HepG2 (cell line): ENCODE measurements at regions not wholly inside any gene's neighbourhood (a gene's known extent, or its start where the extent isn't known, plus 50 kb on each side); places are given as distances from the start of the nearest gene placed in this dataset.

Experiments
- DR1 ChIP-seq: sonication (generic); formaldehyde crosslinking; IDR thresholded peaks from 2 replicates; pipeline ENCODE4 v1.8.0; 2021; ENCODE audit warnings: mild to moderate bottlenecking, missing genetic modification reagents, inconsistent platforms
- ELF3 ChIP-seq: IDR thresholded peaks from 2 replicates; pipeline ENCODE4 v1.6.1; 2016; ENCODE audit warnings: missing genetic modification reagents, missing compliant biosample characterization
- GTF3A ChIP-seq: sonication (generic); formaldehyde crosslinking; conservative IDR thresholded peaks from 2 replicates; pipeline ENCODE4 v1.4.0; 2020; ENCODE audit warnings: mild to moderate bottlenecking, missing genetic modification reagents
- HNF4G ChIP-seq, 2 experiments: sonication (generic) in 1 of 2; formaldehyde crosslinking in 1 of 2; IDR thresholded peaks; 2 replicates each; pipeline versions ENCODE4 v1.4.0 to v1.6.1; 2011 to 2020; ENCODE audit warnings: borderline replicate concordance in 2 of 2, low read depth in 2 of 2, mild to moderate bottlenecking in 2 of 2, low read length in 1 of 2, missing genetic modification reagents in 1 of 2, moderate library complexity in 1 of 2
- MTERF4 ChIP-seq: sonication (generic); formaldehyde crosslinking; IDR thresholded peaks from 2 replicates; pipeline ENCODE4 v1.8.0; 2023; ENCODE audit warnings: mild to moderate bottlenecking, missing genetic modification reagents
- RBM39 ChIP-seq: fragments of 200-400 bp; formaldehyde crosslinking; IDR thresholded peaks from one replicate; pipeline ENCODE4 v1.6.1; 2018; ENCODE audit warnings: antibody characterized with exemption, mild to moderate bottlenecking, low read depth, low read length; ENCODE audit not compliant: poor library complexity, severe bottlenecking
- SMAD1 ChIP-seq: sonication (generic); formaldehyde crosslinking; IDR thresholded peaks from 2 replicates; pipeline ENCODE4 v1.4.0; 2020; ENCODE audit warnings: missing genetic modification reagents, low read depth, mild to moderate bottlenecking, borderline replicate concordance
- THAP11 ChIP-seq: IDR thresholded peaks from 2 replicates; pipeline ENCODE4 v1.6.1; 2016; ENCODE audit warnings: missing biosample characterization, missing genetic modification reagents
- UBTF ChIP-seq: sonication (generic); formaldehyde crosslinking; IDR thresholded peaks from 2 replicates; pipeline ENCODE4 v1.4.0; 2020; ENCODE audit warnings: mild to moderate bottlenecking, missing genetic modification reagents
- ZNF878 ChIP-seq: sonication (generic); formaldehyde crosslinking; IDR thresholded peaks from 2 replicates; pipeline ENCODE4 v1.8.1; 2023; ENCODE audit warnings: mild to moderate bottlenecking, missing genetic modification reagents, moderate library complexity
- TF ChIP-seq, protein P1 (sequence below): sonication (generic); formaldehyde crosslinking; IDR thresholded peaks from 2 replicates; pipeline ENCODE4 v1.5.1; 2020; ENCODE audit warnings: mild to moderate bottlenecking, missing genetic modification reagents, borderline replicate concordance
- TF ChIP-seq, protein P2 (sequence below): sonication (generic); formaldehyde crosslinking; IDR thresholded peaks from 2 replicates; pipeline ENCODE4 v1.4.0; 2020; ENCODE audit warnings: missing genetic modification reagents, mild to moderate bottlenecking, borderline replicate concordance

DNA sequence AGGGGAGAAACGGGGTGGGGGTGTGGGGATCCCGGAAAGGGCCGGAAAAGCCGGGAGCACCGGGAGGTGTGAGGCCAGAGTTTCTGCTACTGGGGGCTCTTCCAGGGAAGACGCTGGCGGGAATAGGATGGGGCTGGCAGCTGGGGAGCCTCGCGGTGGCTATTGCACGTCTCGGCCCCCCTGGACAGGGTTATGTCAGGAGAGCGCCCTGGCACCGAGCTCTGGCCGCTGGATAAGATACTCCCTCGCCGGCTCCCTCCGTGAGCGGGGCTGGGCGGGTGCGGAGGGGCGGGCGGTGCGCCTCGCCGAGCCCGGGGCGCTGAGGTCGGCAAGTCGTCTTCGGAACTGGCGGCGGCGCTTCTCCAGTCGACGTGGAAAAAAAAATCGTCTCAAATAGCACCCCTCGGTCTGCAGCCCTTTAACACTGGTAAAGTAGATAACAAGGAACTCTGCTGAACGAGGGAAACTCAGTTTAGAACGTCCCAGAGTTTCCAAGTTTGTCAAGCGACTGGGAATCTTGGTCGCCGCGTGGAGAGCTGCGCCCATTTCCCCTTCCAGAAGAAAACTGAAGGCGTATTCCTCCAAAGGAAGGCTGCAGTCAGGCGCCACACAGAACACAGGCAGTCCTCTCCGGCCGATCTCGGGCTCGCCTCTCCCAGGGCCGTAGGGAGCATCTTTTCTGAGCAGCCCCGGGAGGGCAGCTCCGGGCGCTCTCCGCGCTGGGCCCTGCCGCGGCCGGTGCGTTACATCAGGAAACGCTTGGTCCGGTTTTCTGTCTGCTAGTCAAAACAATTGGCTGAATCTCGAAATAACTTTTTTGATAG lies 115.1 kb downstream of the KCNRG start (continued):
- no peak for TF ChIP-seq HNF4G (IDR thresholded peaks at IDR 0.05; ENCODE audit: borderline replicate concordance, low read depth, low read length)
- TF ChIP-seq HNF4G (CRISPR knock-in tag; IDR thresholded peaks at IDR 0.05; ENCODE audit: borderline replicate concordance, low read depth), result no peak
- TF ChIP-seq GTF3A, result no peak
- 0 out of 2 replicates have a peak, but pooled peaks have one; percentile 25 for TF ChIP-seq SMAD1 (CRISPR knock-in tag)
- TF ChIP-seq, protein P1, sequence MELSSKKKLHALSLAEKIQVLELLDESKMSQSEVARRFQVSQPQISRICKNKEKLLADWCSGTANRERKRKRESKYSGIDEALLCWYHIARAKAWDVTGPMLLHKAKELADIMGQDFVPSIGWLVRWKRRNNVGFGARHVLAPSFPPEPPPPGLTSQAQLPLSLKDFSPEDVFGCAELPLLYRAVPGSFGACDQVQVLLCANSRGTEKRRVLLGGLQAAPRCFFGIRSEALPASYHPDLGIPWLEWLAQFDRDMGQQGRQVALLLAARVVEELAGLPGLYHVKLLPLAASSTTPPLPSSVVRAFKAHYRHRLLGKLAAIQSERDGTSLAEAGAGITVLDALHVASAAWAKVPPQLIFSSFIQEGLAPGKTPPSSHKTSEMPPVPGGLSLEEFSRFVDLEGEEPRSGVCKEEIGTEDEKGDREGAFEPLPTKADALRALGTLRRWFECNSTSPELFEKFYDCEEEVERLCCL (CRISPR knock-in tag), result no peak
- TF ChIP-seq ELF3 (CRISPR knock-in tag), result no peak
- 0 out of 2 replicates have a peak, but pooled peaks have one; percentile 10 for TF ChIP-seq MTERF4 (CRISPR knock-in tag)
- TF ChIP-seq ZNF878, result 0 out of 2 replicates have a peak, but pooled peaks have one; percentile 34
- no peak for TF ChIP-seq RBM39
- TF ChIP-seq, protein P2, sequence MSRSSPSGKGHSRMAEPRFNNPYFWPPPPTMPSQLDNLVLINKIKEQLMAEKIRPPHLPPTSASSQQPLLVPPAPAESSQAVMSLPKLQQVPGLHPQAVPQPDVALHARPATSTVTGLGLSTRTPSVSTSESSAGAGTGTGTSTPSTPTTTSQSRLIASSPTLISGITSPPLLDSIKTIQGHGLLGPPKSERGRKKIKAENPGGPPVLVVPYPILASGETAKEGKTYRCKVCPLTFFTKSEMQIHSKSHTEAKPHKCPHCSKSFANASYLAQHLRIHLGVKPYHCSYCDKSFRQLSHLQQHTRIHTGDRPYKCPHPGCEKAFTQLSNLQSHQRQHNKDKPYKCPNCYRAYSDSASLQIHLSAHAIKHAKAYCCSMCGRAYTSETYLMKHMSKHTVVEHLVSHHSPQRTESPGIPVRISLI (CRISPR knock-in tag), result no peak
- no peak for TF ChIP-seq THAP11 (CRISPR knock-in tag)
- peak; percentile 63; the same call in 1 of the 2 replicates for TF ChIP-seq UBTF (CRISPR knock-in tag)
- no peak for TF ChIP-seq DR1 (CRISPR knock-in tag)
